GM23338 (cell line): ENCODE measurements at regions not wholly inside any gene's neighbourhood (a gene's known extent, or its start where the extent isn't known, plus 50 kb on each side); places are given as distances from the start of the nearest gene placed in this dataset.

Experiments used
- ATAC-seq: fragments of 200-7000 bp; cut with Tn5 transposase; 3 replicates; pipeline ENCODE4 v1.9.1; 2020
- DNase-seq: peaks from one replicate; pipeline ENCODE4 v3.0.0-alpha.2; 2015; ENCODE audit warnings: low spot score
- H2AFZ ChIP-seq: fragments of 200-600 bp; sonication (generic); 2 replicates; pipeline ENCODE4 v1.8.0; 2016; ENCODE audit warnings: antibody characterized with exemption, mild to moderate bottlenecking, moderate library complexity
- H3F3A ChIP-seq: fragments of 200-600 bp; sonication (generic); replicated peaks from 2 replicates; pipeline ENCODE4 v1.8.0; 2017; ENCODE audit warnings: antibody characterized with exemption, mixed run types, low read depth
- H3K27ac ChIP-seq: fragments of 200-600 bp; sonication (generic); 2 replicates; pipeline ENCODE4 v1.6.1; 2016; ENCODE audit warnings: low read depth
- H3K27me3 ChIP-seq: fragments of 200-600 bp; sonication (generic); 2 replicates; pipeline ENCODE4 v1.8.0; 2016; ENCODE audit warnings: mild to moderate bottlenecking, mixed run types, moderate library complexity; ENCODE audit not compliant: insufficient read depth
- H3K36me3 ChIP-seq: fragments of 200-600 bp; sonication (generic); 2 replicates; pipeline ENCODE4 v1.8.0; 2016; ENCODE audit warnings: mild to moderate bottlenecking; ENCODE audit not compliant: insufficient read depth
- H3K4me1 ChIP-seq: fragments of 200-600 bp; sonication (generic); 2 replicates; pipeline ENCODE4 v1.8.0; 2016; ENCODE audit warnings: mild to moderate bottlenecking, moderate library complexity; ENCODE audit not compliant: insufficient read depth
- H3K4me2 ChIP-seq: fragments of 200-600 bp; sonication (generic); 2 replicates; pipeline ENCODE4 v1.7.1; 2017; ENCODE audit warnings: mixed run types
- H3K4me3 ChIP-seq: fragments of 200-600 bp; sonication (generic); 2 replicates; pipeline ENCODE4 v1.6.1; 2016; ENCODE audit warnings: mixed run types
- H3K79me2 ChIP-seq: fragments of 200-600 bp; sonication (generic); replicated peaks from 2 replicates; pipeline ENCODE4 v1.8.0; 2017; ENCODE audit warnings: mild to moderate bottlenecking; ENCODE audit not compliant: insufficient read depth
- H3K9me2 ChIP-seq: fragments of 200-600 bp; sonication (generic); 2 replicates; pipeline ENCODE4 v1.8.0; 2017; ENCODE audit not compliant: insufficient read depth
- H4K20me1 ChIP-seq: fragments of 200-600 bp; sonication (generic); replicated peaks from 2 replicates; pipeline ENCODE4 v1.8.0; 2017; ENCODE audit warnings: mild to moderate bottlenecking; ENCODE audit not compliant: insufficient read depth
- H3K27ac Mint-ChIP-seq: 2 replicates; pipeline ENCODE4 v1.8.0; 2020; ENCODE audit warnings: inconsistent platforms, mild to moderate bottlenecking, moderate library complexity, mixed read lengths
- H3K27me3 Mint-ChIP-seq: 3 replicates; pipeline ENCODE4 v1.8.0; 2022; ENCODE audit warnings: low read depth, mild to moderate bottlenecking, moderate library complexity, mixed read lengths, inconsistent platforms; ENCODE audit not compliant: insufficient read depth, poor library complexity
- H3K36me3 Mint-ChIP-seq: 3 replicates; pipeline ENCODE4 v1.8.0; 2021; ENCODE audit warnings: low read depth, mild to moderate bottlenecking, inconsistent platforms, moderate library complexity, mixed read lengths
- H3K4me1 Mint-ChIP-seq: 3 replicates; pipeline ENCODE4 v1.8.0; 2020; ENCODE audit warnings: mild to moderate bottlenecking, inconsistent platforms, mixed read lengths
- H3K4me3 Mint-ChIP-seq: 3 replicates; pipeline ENCODE4 v1.8.0; 2021; ENCODE audit warnings: moderate library complexity, mild to moderate bottlenecking, inconsistent platforms, mixed read lengths
- H3K9me3 Mint-ChIP-seq: 3 replicates; pipeline ENCODE4 v1.8.0; 2020; ENCODE audit warnings: moderate library complexity, mild to moderate bottlenecking, inconsistent platforms, mixed read lengths
- CREB1 ChIP-seq: fragments of 250-450 bp; sonication (Bioruptor Pico); IDR thresholded peaks from 2 replicates; pipeline ENCODE4 v1.5.0; 2020; ENCODE audit warnings: low read depth, mild to moderate bottlenecking, moderate library complexity
- EZH2 ChIP-seq: fragments of 200-600 bp; sonication (generic); IDR thresholded peaks from one replicate; pipeline ENCODE4 v1.8.0; 2017; ENCODE audit warnings: antibody characterized with exemption, mild to moderate bottlenecking, low read depth; ENCODE audit not compliant: unreplicated experiment
- JUNB ChIP-seq: IDR thresholded peaks from one replicate; pipeline ENCODE4 v1.6.1; 2016; ENCODE audit warnings: antibody characterized with exemption; ENCODE audit not compliant: unreplicated experiment
- POLR2AphosphoS5 ChIP-seq: IDR thresholded peaks from 2 replicates; pipeline ENCODE4 v1.6.1; 2016; ENCODE audit warnings: antibody characterized with exemption, low read depth
- ZNF331 ChIP-seq: fragments of 250-450 bp; sonication (Bioruptor Pico); IDR thresholded peaks from 2 replicates; pipeline ENCODE4 v1.5.0; 2020; ENCODE audit warnings: low read depth, mild to moderate bottlenecking, moderate library complexity
- TF ChIP-seq, protein P1 (sequence below), 2 experiments: fragments of 200-600 bp in 1 of 2; sonication (generic) in 1 of 2; conservative IDR thresholded peaks; 2 replicates each; pipeline versions ENCODE4 v1.5.1 to v1.6.1; 2016 to 2017; ENCODE audit warnings: antibody characterized with exemption in 2 of 2, low read depth in 2 of 2, mild to moderate bottlenecking in 2 of 2, moderate library complexity in 1 of 2
- TF ChIP-seq, protein P2 (sequence below): IDR thresholded peaks from 2 replicates; pipeline ENCODE4 v1.6.1; 2016; ENCODE audit warnings: antibody characterized with exemption

DNA sequence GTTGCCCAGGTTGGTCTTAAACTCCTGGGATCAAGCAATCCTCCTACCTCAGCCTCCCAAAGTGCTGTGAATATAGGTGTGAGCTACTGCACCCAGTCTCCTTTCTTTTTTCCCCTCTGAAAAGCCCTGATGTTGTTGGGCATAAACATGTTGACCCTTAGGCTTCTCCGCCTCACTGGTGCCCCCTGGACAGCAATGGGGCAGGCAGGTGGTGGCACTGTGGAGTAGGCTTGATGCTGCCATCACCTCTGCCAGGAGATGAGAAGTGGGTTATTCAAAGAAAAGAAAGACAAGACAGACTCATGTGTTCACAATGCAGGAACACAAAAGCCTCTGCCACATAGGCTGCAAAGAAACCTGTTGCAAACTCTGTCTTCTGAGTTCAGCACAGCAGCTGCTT, 169.9 kb downstream of the EN1 start:
- H3K27me3 Mint-ChIP-seq: peaks cover 6% of the 10 kb centered on the region
- Histone ChIP-seq H2AFZ (no peak overlapping the region), H3K27me3 (no peaks in the 10 kb centered on the region), H3K27ac (no peak overlapping the region), H3K36me3 (no peaks in the 10 kb centered on the region), H3K9me2 (peaks cover 5% of the 10 kb centered on the region; the same call in 1 of the 2 replicates), H3K4me3 (no peak overlapping the region), H4K20me1 (no peaks in the 10 kb centered on the region), H3K4me2 (no peak overlapping the region), H3K79me2 (no peaks in the 10 kb centered on the region), H3F3A (no peaks in the 10 kb centered on the region), H3K4me1 (no peaks in the 10 kb centered on the region)
- no peaks in the 10 kb centered on the region for H3K36me3 Mint-ChIP-seq
- DNase-seq (no peak), ATAC-seq (no peak)
- H3K27ac Mint-ChIP-seq: no peak overlapping the region
- no peak overlapping the region for H3K4me3 Mint-ChIP-seq
- TF ChIP-seq, protein P1, sequence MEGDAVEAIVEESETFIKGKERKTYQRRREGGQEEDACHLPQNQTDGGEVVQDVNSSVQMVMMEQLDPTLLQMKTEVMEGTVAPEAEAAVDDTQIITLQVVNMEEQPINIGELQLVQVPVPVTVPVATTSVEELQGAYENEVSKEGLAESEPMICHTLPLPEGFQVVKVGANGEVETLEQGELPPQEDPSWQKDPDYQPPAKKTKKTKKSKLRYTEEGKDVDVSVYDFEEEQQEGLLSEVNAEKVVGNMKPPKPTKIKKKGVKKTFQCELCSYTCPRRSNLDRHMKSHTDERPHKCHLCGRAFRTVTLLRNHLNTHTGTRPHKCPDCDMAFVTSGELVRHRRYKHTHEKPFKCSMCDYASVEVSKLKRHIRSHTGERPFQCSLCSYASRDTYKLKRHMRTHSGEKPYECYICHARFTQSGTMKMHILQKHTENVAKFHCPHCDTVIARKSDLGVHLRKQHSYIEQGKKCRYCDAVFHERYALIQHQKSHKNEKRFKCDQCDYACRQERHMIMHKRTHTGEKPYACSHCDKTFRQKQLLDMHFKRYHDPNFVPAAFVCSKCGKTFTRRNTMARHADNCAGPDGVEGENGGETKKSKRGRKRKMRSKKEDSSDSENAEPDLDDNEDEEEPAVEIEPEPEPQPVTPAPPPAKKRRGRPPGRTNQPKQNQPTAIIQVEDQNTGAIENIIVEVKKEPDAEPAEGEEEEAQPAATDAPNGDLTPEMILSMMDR (conservative IDR thresholded peaks at IDR 0.05; ENCODE audit: low read depth in 2 of 2): peak in 1 of 2 experiments; percentile 50; a peak in 2 of 4 replicates
- TF ChIP-seq CREB1 (CRISPR knock-in tag): no peak
- H3K4me1 Mint-ChIP-seq: no peaks in the 10 kb centered on the region
- H3K9me3 Mint-ChIP-seq: no peaks in the 10 kb centered on the region

DNA sequence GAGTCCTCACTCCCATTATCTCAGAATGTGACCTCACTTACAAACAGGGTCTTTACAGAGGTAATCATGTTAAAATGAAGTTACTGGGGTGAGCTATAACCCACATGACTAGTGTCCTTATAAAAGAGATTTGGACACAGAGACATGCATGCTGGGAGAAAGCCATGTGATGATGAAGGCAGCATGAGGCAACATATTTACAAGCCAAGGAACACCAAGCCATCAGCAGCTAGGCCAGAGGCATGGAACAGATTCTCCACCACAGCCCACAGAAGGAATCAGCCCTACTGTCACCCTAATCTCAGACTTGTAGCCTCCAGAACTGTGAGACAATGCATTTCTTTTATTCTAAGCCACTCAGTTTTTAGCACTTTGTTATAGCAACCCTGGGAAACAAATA, 171.9 kb downstream of the EN1 start:
- no peaks in the 10 kb centered on the region for H3K4me1 ChIP-seq
- ATAC-seq: no peak
- H3K4me3 Mint-ChIP-seq: no peak overlapping the region

DNA sequence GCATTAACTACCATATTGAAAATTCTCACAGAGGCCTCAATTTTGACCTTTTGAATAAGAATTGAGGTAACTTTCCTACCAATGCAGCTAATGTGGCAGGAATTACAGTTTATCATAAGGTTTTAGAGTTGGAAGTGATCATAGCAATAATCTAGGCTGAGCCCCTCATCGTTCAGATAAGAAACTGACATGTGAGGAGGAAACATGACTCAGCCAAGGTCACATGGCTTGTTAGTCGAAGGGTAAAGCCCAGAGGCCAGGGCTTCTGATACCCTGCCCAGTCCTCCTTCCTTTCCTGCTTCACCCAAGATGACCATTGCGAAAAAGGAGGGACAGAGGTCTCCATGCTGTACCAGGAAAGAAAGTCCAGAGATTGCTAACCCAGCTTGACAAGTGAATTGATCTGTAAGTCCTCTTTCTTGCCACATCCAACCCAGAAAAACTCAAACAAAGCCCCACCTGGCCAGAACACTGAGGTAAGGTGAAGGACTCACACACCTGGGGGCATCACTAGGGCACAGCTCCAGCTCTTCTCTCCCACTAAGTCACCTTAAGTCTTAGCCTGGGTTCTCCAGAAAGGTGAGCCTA, 174.8 kb downstream of the EN1 start:
- H3K4me1 Mint-ChIP-seq: no peaks in the 10 kb centered on the region
- TF ChIP-seq, protein P1 (conservative IDR thresholded peaks at IDR 0.05; ENCODE audit: low read depth in 2 of 2): no peak
- TF ChIP-seq EZH2 (no peak), POLR2AphosphoS5 (no peak), JUNB (no peak)
- DNase-seq: no peak
- no peaks in the 10 kb centered on the region for H3K9me3 Mint-ChIP-seq
- no peaks in the 10 kb centered on the region for H3K36me3 Mint-ChIP-seq
- H3K4me3 Mint-ChIP-seq: no peak overlapping the region
- Histone ChIP-seq H4K20me1 (no peaks in the 10 kb centered on the region), H3F3A (no peaks in the 10 kb centered on the region), H3K4me3 (no peak overlapping the region), H3K36me3 (no peaks in the 10 kb centered on the region), H3K9me2 (peaks cover 5% of the 10 kb centered on the region; the same call in 1 of the 2 replicates), H3K4me1 (no peaks in the 10 kb centered on the region), H3K27me3 (no peaks in the 10 kb centered on the region), H3K79me2 (no peaks in the 10 kb centered on the region), H2AFZ (no peak overlapping the region), H3K27ac (no peak overlapping the region), H3K4me2 (no peak overlapping the region)
- ATAC-seq: no peak
- H3K27me3 Mint-ChIP-seq: peaks cover 2% of the 10 kb centered on the region
- H3K27ac Mint-ChIP-seq: no peak overlapping the region

More for the DNA sequence above, 171.9 kb downstream of the EN1 start:
- H3K27me3 ChIP-seq: no peaks in the 10 kb centered on the region
- no peaks in the 10 kb centered on the region for H3K36me3 ChIP-seq
- no peak overlapping the region for H3K4me2 ChIP-seq
- DNase-seq: no peak
- no peaks in the 10 kb centered on the region for H3K4me1 Mint-ChIP-seq
- H3K36me3 Mint-ChIP-seq: no peaks in the 10 kb centered on the region
- no peak overlapping the region for H3K27ac Mint-ChIP-seq
- TF ChIP-seq CREB1 (CRISPR knock-in tag): no peak
- TF ChIP-seq, protein P2, sequence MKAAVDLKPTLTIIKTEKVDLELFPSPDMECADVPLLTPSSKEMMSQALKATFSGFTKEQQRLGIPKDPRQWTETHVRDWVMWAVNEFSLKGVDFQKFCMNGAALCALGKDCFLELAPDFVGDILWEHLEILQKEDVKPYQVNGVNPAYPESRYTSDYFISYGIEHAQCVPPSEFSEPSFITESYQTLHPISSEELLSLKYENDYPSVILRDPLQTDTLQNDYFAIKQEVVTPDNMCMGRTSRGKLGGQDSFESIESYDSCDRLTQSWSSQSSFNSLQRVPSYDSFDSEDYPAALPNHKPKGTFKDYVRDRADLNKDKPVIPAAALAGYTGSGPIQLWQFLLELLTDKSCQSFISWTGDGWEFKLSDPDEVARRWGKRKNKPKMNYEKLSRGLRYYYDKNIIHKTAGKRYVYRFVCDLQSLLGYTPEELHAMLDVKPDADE: no peak
- TF ChIP-seq ZNF331: no peak
- H2AFZ ChIP-seq: no peak overlapping the region; the same call in 1 of the 2 replicates
- no peak overlapping the region for H3K4me3 ChIP-seq
- peaks cover 5% of the 10 kb centered on the region for H3K27me3 Mint-ChIP-seq
- H3F3A ChIP-seq: no peaks in the 10 kb centered on the region
- H3K9me3 Mint-ChIP-seq: no peaks in the 10 kb centered on the region
- no peaks in the 10 kb centered on the region for H4K20me1 ChIP-seq
- no peaks in the 10 kb centered on the region for H3K79me2 ChIP-seq
- H3K9me2 ChIP-seq: peaks cover 5% of the 10 kb centered on the region; the same call in 1 of the 2 replicates
- H3K27ac ChIP-seq: no peak overlapping the region
